Cardiac fibroblast (primary cell): ENCODE measurements at regions not wholly inside any gene's neighbourhood (a gene's known extent, or its start where the extent isn't known, plus 50 kb on each side); places are given as distances from the start of the nearest gene placed in this dataset.

Experiments
- DNase-seq, 2 donors: peaks; one replicate each; pipeline versions ENCODE4 v3.0.0 to v3.0.0-alpha.2; 2010; ENCODE audit warnings: low read depth in 2 of 2
- H3K4me3 ChIP-seq, 2 donors: replicated peaks in 1 of 2; 1 replicate in 1 of 2; 2 replicates in 1 of 2; pipeline ENCODE4 v1.5.1; 2011; ENCODE audit warnings: low read depth in 2 of 2, low read length in 2 of 2, mild to moderate bottlenecking in 2 of 2, moderate library complexity in 1 of 2
- TF ChIP-seq, protein P1 (sequence below): IDR thresholded peaks from one replicate; pipeline ENCODE4 v1.5.1; 2011; ENCODE audit warnings: low read depth, mild to moderate bottlenecking, low read length, inconsistent platforms

DNA sequence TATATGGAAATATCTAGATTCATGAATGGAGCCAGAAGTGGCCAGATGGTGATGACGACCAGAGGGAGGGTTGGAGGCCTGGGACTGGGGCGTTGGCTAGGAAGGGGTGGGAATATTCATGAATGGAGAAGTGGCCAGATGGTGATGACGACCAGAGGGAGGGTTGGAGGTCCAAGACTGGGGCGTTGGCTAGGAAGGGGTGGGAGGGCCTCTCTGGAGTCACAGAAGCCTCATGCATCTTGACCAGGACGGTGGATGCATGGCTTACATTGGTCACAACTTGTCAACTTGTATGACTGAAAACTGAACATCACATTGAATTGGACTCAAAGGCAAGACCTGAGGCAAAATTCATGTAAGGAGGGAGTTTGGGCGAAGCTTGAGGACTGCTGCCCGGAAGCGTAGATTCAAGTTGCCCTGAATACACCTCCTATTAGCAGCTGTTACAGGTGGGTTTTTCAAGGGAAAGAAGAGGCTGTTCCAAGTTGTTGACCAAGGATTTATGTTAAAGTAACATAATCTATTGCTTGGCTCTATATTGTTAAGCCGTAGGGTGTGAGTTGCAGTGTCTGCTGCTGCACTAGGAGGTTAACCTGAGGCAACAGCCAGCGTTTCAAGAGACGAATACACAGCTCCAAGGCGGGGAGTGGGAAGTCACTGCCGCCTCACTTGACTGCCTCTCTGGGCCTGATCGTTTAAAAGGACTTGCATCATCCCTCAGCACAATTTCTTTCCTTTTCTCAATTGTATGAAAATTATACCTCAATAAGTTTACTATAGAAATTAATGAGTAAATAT, 55.1 kb upstream of the FAM20C start:
- TF ChIP-seq, protein P1, sequence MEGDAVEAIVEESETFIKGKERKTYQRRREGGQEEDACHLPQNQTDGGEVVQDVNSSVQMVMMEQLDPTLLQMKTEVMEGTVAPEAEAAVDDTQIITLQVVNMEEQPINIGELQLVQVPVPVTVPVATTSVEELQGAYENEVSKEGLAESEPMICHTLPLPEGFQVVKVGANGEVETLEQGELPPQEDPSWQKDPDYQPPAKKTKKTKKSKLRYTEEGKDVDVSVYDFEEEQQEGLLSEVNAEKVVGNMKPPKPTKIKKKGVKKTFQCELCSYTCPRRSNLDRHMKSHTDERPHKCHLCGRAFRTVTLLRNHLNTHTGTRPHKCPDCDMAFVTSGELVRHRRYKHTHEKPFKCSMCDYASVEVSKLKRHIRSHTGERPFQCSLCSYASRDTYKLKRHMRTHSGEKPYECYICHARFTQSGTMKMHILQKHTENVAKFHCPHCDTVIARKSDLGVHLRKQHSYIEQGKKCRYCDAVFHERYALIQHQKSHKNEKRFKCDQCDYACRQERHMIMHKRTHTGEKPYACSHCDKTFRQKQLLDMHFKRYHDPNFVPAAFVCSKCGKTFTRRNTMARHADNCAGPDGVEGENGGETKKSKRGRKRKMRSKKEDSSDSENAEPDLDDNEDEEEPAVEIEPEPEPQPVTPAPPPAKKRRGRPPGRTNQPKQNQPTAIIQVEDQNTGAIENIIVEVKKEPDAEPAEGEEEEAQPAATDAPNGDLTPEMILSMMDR = no peak
- no peak for DNase-seq
- H3K4me3 ChIP-seq = no peak overlapping the region

GRCh38 chr7:139131-139530, 53.2 kb upstream of the FAM20C start:
- no peak for DNase-seq
- TF ChIP-seq, protein P1 = no peak

DNA sequence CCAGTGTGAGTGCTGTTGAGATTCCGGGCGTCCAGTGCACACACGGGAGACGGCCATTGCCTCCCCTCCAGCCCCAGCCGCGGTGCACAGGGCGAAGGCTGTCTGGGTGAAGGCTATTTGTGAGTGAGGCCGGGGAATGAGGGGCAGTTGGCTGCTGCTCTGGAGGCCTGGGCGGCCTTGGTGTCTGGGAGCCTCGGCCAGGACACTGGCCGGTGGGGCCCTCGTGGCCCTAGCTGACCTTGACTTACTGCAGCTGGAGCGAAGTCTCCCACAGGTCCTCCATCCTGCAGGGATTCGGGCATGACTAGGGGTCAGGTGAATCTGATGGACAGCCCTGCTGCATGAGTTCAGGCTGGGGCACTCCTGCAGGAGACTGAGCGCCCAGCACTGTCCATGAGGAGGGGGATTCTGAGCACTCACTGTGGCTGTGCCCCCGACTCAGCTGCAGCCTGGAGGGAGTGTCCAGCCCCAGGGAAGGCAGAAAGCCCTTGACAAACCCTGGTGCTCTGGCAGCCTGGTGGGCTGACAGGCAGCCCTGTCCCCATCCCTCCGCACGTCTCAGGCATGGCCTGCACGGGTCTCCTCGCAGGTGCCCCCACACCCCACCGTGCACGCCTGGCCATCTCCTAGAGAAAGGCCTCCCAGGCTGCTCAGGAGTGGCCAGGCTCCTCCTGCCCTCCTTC, 52.7 kb upstream of the FAM20C start:
- no peak overlapping the region for H3K4me3 ChIP-seq
- TF ChIP-seq, protein P1 = no peak
- DNase-seq = no peak

More at GRCh38 chr7:139131-139530, 53.2 kb upstream of the FAM20C start:
- H3K4me3 ChIP-seq = no peak overlapping the region

DNA sequence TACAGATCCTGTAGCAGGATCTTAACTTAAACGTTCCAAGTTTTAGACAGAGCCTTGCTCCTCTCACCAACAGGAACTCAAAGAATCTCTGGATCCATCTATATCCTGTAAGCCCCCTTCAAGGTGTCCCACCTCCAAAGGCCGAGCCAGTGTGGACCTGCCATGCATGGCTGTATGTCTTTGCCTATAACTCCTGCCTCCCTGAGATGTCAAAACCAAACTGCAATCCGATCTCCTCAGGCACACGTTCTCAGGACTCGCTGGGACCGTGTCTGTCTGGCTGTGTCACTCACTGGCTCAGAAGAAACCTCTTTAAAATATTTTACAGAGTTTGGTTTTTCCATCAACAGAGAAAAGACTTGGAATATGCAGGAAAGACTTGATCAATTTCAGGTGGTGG, 51.4 kb upstream of the FAM20C start:
- H3K4me3 ChIP-seq = no peak overlapping the region
- TF ChIP-seq, protein P1 = no peak
- DNase-seq = no peak

DNA sequence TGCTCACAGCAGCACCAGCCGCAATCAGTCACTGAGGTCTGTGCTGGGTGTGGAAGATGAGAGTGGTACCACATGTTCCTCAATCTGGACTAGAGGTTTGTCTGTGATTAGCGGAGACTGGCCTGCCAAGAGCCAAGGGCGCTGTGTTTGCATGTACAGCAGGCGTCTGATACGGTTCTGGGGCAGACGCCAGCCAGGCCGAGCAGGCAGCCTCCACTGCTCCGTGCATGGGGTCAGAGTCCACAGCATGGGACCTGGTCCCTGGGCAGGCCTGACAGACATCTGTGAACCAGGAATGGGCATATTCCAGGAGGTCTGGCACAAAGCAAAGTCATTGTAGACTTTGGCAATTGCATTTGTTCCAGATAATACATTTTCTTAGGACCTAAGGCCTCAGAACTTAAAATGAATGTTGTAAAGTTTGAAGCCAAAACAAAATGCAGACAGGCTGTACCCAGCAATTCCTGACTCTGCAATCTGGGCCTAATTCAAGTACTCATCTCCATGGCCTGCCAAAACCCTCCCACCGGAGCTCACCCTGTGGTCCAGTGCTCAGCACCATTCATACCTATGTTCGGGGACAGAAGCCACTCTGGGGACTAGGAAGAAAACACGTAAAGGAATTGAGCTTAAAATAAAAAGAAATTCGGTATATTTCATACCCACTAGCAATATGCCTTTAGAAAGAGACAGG, 50.0 kb upstream of the FAM20C start:
- no peak overlapping the region for H3K4me3 ChIP-seq
- TF ChIP-seq, protein P1 = no peak
- peak in 1 of 2 donors; percentile 78 for DNase-seq
